Activated T-helper 2 cell treated with anti-CD3 and anti-CD28 coated beads, Interferon-gamma antibody, Interleukin-2, Interleukin-4, amounts not matched to agents 10 μg/mL and 5 μg/mL and 100 μg/mL, durations not matched to agents 14 hours and 24 hours and 36 hours (primary cell): ENCODE measurements at regions not wholly inside any gene's neighbourhood (a gene's known extent, or its start where the extent isn't known, plus 50 kb on each side); places are given as distances from the start of the nearest gene placed in this dataset.

Source experiments
- DNase-seq: peaks from one replicate; pipeline ENCODE4 v3.0.0; 2021; ENCODE audit warnings: low spot score
- H3K27ac Mint-ChIP-seq: one replicate; pipeline ENCODE4 v1.8.0; 2021; ENCODE audit warnings: mixed read lengths
- H3K27me3 Mint-ChIP-seq: one replicate; pipeline ENCODE4 v1.8.0; 2021; ENCODE audit warnings: low read depth, mixed read lengths
- H3K36me3 Mint-ChIP-seq: one replicate; pipeline ENCODE4 v1.8.0; 2021; ENCODE audit warnings: low read depth, mixed read lengths
- H3K4me1 Mint-ChIP-seq: one replicate; pipeline ENCODE4 v1.8.0; 2021; ENCODE audit warnings: low read depth, mixed read lengths
- H3K4me3 Mint-ChIP-seq: one replicate; pipeline ENCODE4 v1.8.0; 2021; ENCODE audit warnings: low read depth, mild to moderate bottlenecking, moderate library complexity, mixed read lengths
- H3K9me3 Mint-ChIP-seq: one replicate; pipeline ENCODE4 v1.8.0; 2021; ENCODE audit warnings: mixed read lengths
- intact Hi-C: fragments of 100-400 bp; cut with micrococcal nuclease; formaldehyde crosslinking; loops from one replicate; pipeline ENCODE4 v1.15.1; 2023

GRCh38 chr12:90030726-90031125 lies 322.1 kb upstream of the ATP2B1 start:
- no peaks in the 10 kb centered on the region for H3K36me3 Mint-ChIP-seq
- H3K27ac Mint-ChIP-seq = no peak overlapping the region
- H3K4me3 Mint-ChIP-seq = no peak overlapping the region
- no peak for DNase-seq
- intact Hi-C loops = no loop called here
- peaks cover 2% of the 10 kb centered on the region for H3K27me3 Mint-ChIP-seq
- peaks cover under 1% of the 10 kb centered on the region for H3K9me3 Mint-ChIP-seq
- peaks cover 6% of the 10 kb centered on the region for H3K4me1 Mint-ChIP-seq

- intact Hi-C loops = no loop called here
- Mint-ChIP-seq H3K4me1 (peaks cover 6% of the 10 kb centered on the region), H3K9me3 (no peaks in the 10 kb centered on the region), H3K27ac (no peak overlapping the region), H3K4me3 (no peak overlapping the region), H3K36me3 (no peaks in the 10 kb centered on the region), H3K27me3 (peaks cover 2% of the 10 kb centered on the region)
- no peak for DNase-seq
Measured at GRCh38 chr12:90029317-90029716, 320.7 kb upstream of the ATP2B1 start.

GRCh38 chr12:90028635-90029051 lies 320.0 kb upstream of the ATP2B1 start:
- H3K36me3 Mint-ChIP-seq = no peaks in the 10 kb centered on the region
- H3K27ac Mint-ChIP-seq = no peak overlapping the region
- peaks cover 2% of the 10 kb centered on the region for H3K27me3 Mint-ChIP-seq
- H3K9me3 Mint-ChIP-seq = no peaks in the 10 kb centered on the region
- H3K4me3 Mint-ChIP-seq = no peak overlapping the region
- H3K4me1 Mint-ChIP-seq = peaks cover 6% of the 10 kb centered on the region
- intact Hi-C loops = no loop called here
- no peak for DNase-seq

- no peak overlapping the region for H3K27ac Mint-ChIP-seq
- intact Hi-C loops = no loop called here
- peaks cover 6% of the 10 kb centered on the region for H3K4me1 Mint-ChIP-seq
- DNase-seq = no peak
- H3K36me3 Mint-ChIP-seq = no peaks in the 10 kb centered on the region
- H3K9me3 Mint-ChIP-seq = no peaks in the 10 kb centered on the region
- peaks cover 2% of the 10 kb centered on the region for H3K27me3 Mint-ChIP-seq
- H3K4me3 Mint-ChIP-seq = no peak overlapping the region
Measured at GRCh38 chr12:90027889-90028634, 319.4 kb upstream of the ATP2B1 start.

GRCh38 chr12:90027041-90027440 lies 318.4 kb upstream of the ATP2B1 start:
- intact Hi-C loops = no loop called here
- Mint-ChIP-seq H3K4me1 (peaks cover 4% of the 10 kb centered on the region), H3K27ac (no peak overlapping the region), H3K36me3 (no peaks in the 10 kb centered on the region), H3K27me3 (peaks cover 2% of the 10 kb centered on the region), H3K9me3 (no peaks in the 10 kb centered on the region), H3K4me3 (no peak overlapping the region)
- no peak for DNase-seq

GRCh38 chr12:90026516-90026915 lies 317.9 kb upstream of the ATP2B1 start:
- peaks cover 3% of the 10 kb centered on the region for H3K4me1 Mint-ChIP-seq
- intact Hi-C loops = no loop called here
- H3K4me3 Mint-ChIP-seq = no peak overlapping the region
- H3K36me3 Mint-ChIP-seq = no peaks in the 10 kb centered on the region
- no peak for DNase-seq
- H3K9me3 Mint-ChIP-seq = no peaks in the 10 kb centered on the region
- H3K27ac Mint-ChIP-seq = no peak overlapping the region
- peaks cover 2% of the 10 kb centered on the region for H3K27me3 Mint-ChIP-seq

GRCh38 chr12:90024262-90024661 lies 315.6 kb upstream of the ATP2B1 start:
- Mint-ChIP-seq H3K4me3 (no peak overlapping the region), H3K27me3 (no peaks in the 10 kb centered on the region), H3K9me3 (no peaks in the 10 kb centered on the region), H3K36me3 (no peaks in the 10 kb centered on the region), H3K27ac (no peak overlapping the region), H3K4me1 (peaks cover 3% of the 10 kb centered on the region)
- DNase-seq = no peak
- intact Hi-C loops = no loop called here

- Mint-ChIP-seq H3K27ac (no peak overlapping the region), H3K27me3 (peaks cover 4% of the 10 kb centered on the region), H3K9me3 (no peaks in the 10 kb centered on the region), H3K4me1 (peaks cover 3% of the 10 kb centered on the region), H3K36me3 (no peaks in the 10 kb centered on the region), H3K4me3 (no peak overlapping the region)
- intact Hi-C loops = no loop called here
- no peak for DNase-seq
Measured at GRCh38 chr12:90023207-90023900, 314.7 kb upstream of the ATP2B1 start.

GRCh38 chr12:90021795-90022440 lies 313.3 kb upstream of the ATP2B1 start:
- no peak for DNase-seq
- no peaks in the 10 kb centered on the region for H3K9me3 Mint-ChIP-seq
- no peak overlapping the region for H3K27ac Mint-ChIP-seq
- H3K27me3 Mint-ChIP-seq = peaks cover 7% of the 10 kb centered on the region
- no peaks in the 10 kb centered on the region for H3K36me3 Mint-ChIP-seq
- no peaks in the 10 kb centered on the region for H3K4me1 Mint-ChIP-seq
- intact Hi-C loops = no loop called here
- no peak overlapping the region for H3K4me3 Mint-ChIP-seq

GRCh38 chr12:90020881-90021280 lies 312.2 kb upstream of the ATP2B1 start:
- H3K36me3 Mint-ChIP-seq = no peaks in the 10 kb centered on the region
- H3K27ac Mint-ChIP-seq = no peak overlapping the region
- no peak overlapping the region for H3K4me3 Mint-ChIP-seq
- peaks cover 12% of the 10 kb centered on the region for H3K27me3 Mint-ChIP-seq
- H3K4me1 Mint-ChIP-seq = no peaks in the 10 kb centered on the region
- DNase-seq = no peak
- intact Hi-C loops = no loop called here
- H3K9me3 Mint-ChIP-seq = no peaks in the 10 kb centered on the region

- Mint-ChIP-seq H3K4me3 (no peak overlapping the region), H3K27me3 (peaks cover 12% of the 10 kb centered on the region), H3K27ac (no peak overlapping the region), H3K4me1 (no peaks in the 10 kb centered on the region), H3K36me3 (no peaks in the 10 kb centered on the region), H3K9me3 (no peaks in the 10 kb centered on the region)
- no peak for DNase-seq
- intact Hi-C loops = no loop called here
Measured at GRCh38 chr12:90020436-90020835, 311.8 kb upstream of the ATP2B1 start.

- H3K4me1 Mint-ChIP-seq = no peaks in the 10 kb centered on the region
- no peak for DNase-seq
- no peaks in the 10 kb centered on the region for H3K36me3 Mint-ChIP-seq
Measured at GRCh38 chr12:90020014-90020413, 311.4 kb upstream of the ATP2B1 start.

GRCh38 chr12:90017316-90017715 lies 308.7 kb upstream of the ATP2B1 start:
- Mint-ChIP-seq H3K27me3 (peaks cover 17% of the 10 kb centered on the region), H3K9me3 (no peaks in the 10 kb centered on the region), H3K4me3 (no peak overlapping the region), H3K27ac (no peak overlapping the region), H3K4me1 (no peaks in the 10 kb centered on the region), H3K36me3 (no peaks in the 10 kb centered on the region)
- intact Hi-C loops = loop anchor here (10.0 kb wide), 1 partner anchor 473 kb away; no protein-coding TSS in a partner anchor
- DNase-seq = no peak

More at GRCh38 chr12:90020014-90020413, 311.4 kb upstream of the ATP2B1 start:
- peaks cover 12% of the 10 kb centered on the region for H3K27me3 Mint-ChIP-seq
- no peak overlapping the region for H3K4me3 Mint-ChIP-seq
- no peaks in the 10 kb centered on the region for H3K9me3 Mint-ChIP-seq
- no peak overlapping the region for H3K27ac Mint-ChIP-seq
- intact Hi-C loops = no loop called here
